ENCODE measurements at regions not wholly inside any gene's neighbourhood (a gene's known extent, or its start where the extent isn't known, plus 50 kb on each side); places are given as distances from the start of the nearest gene placed in this dataset.

DNA sequence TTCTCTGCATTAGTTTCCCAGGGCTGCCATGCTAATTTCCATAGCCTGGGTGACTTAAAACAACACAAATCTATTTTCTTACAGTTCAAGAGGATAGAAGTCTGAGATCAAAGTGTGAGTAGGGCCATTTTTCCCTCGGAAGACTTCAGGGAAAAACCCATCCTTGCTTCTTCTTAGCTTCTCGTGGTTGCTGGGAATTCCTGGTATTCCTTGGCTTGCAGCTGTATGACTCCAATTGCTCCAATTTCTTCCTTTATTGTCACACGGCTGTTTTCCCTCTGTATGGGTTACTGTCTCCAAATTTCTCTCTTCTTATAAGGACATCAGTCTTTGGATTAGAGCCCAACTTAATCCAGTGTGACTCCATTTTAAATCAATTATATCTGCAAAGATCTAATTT lies 128.4 kb upstream of the JAG1 start:
- intact Hi-C loops (cut with micrococcal nuclease; ENCODE audit: unreplicated experiment) = loop anchor here (10.0 kb wide), 1 partner anchor 57 kb away; no protein-coding TSS in a partner anchor
- Histone ChIP-seq H3K4me3 (no peak overlapping the region), H4K20me1 (ENCODE audit: insufficient read depth) (no peaks in the 10 kb centered on the region), H3K4me2 (no peak overlapping the region), H3K36me3 (ENCODE audit: low read depth) (no peaks in the 10 kb centered on the region), H3F3A (ENCODE audit: insufficient read depth, low read depth) (no peaks in the 10 kb centered on the region), H3K9me3 (ENCODE audit: insufficient read depth, low read depth) (no peaks in the 10 kb centered on the region), H3K9me2 (ENCODE audit: insufficient read depth) (no peaks in the 10 kb centered on the region), H3K79me2 (ENCODE audit: low read depth) (no peaks in the 10 kb centered on the region), H3K27me3 (ENCODE audit: insufficient read depth, low read depth) (no peaks in the 10 kb centered on the region), H2AFZ (no peak overlapping the region), H3K27ac (no peak overlapping the region), H3K4me1 (replicated peaks; ENCODE audit: insufficient read depth) (no peaks in the 10 kb centered on the region)
- ChIA-PET POLR2A (ENCODE audit: unreplicated experiment) (no interaction called here), CTCF (no interaction called here)
- DNase-seq = no peak
- no TSS peak for BruUV-seq (replicated peaks)
- no peak for TF ChIP-seq CTCF (conservative IDR thresholded peaks at IDR 0.05)
- no peak for TF ChIP-seq EZH2 (IDR thresholded peaks at IDR 0.05; ENCODE audit: low read depth)

DNA sequence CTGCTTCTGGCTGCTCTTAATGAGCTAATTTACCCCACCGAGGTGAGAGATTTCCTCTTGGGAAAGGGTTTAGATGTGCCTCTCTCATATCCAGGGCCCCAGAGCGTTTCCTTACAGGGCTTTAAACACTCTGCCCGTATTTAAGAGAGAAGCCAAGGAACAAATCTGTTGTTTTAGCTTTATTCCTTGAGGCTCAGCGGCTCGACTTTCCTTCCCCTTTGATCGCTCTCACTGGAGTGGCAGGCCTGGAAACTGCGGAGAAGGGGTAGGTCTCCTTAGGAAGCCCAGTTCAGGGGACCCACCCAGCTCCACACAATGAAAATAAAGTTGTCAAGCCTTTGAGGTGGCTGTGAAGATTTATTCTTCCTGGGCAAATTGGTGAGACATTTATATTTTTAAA lies 132.0 kb upstream of the JAG1 start:
- Histone ChIP-seq H4K20me1 (ENCODE audit: insufficient read depth) (no peaks in the 10 kb centered on the region), H2AFZ (no peak overlapping the region), H3F3A (ENCODE audit: insufficient read depth, low read depth) (no peaks in the 10 kb centered on the region), H3K4me1 (replicated peaks; ENCODE audit: insufficient read depth) (no peaks in the 10 kb centered on the region), H3K4me3 (no peak overlapping the region), H3K9me2 (ENCODE audit: insufficient read depth) (no peaks in the 10 kb centered on the region), H3K9me3 (ENCODE audit: insufficient read depth, low read depth) (no peaks in the 10 kb centered on the region), H3K79me2 (ENCODE audit: low read depth) (no peaks in the 10 kb centered on the region), H3K36me3 (ENCODE audit: low read depth) (no peaks in the 10 kb centered on the region), H3K27me3 (ENCODE audit: insufficient read depth, low read depth) (no peaks in the 10 kb centered on the region), H3K4me2 (no peak overlapping the region), H3K27ac (no peak overlapping the region)
- DNase-seq = no peak
- POLR2A ChIA-PET (ENCODE audit: unreplicated experiment) = no interaction called here
- intact Hi-C loops (cut with micrococcal nuclease; ENCODE audit: unreplicated experiment) = loop anchor here (10.0 kb wide), 1 partner anchor 61 kb away; no protein-coding TSS in a partner anchor
- TF ChIP-seq CTCF (conservative IDR thresholded peaks at IDR 0.05) = no peak
- no peak for TF ChIP-seq EZH2 (IDR thresholded peaks at IDR 0.05; ENCODE audit: low read depth)
- BruUV-seq (replicated peaks) = no TSS peak
- CTCF ChIA-PET = no interaction called here

DNA sequence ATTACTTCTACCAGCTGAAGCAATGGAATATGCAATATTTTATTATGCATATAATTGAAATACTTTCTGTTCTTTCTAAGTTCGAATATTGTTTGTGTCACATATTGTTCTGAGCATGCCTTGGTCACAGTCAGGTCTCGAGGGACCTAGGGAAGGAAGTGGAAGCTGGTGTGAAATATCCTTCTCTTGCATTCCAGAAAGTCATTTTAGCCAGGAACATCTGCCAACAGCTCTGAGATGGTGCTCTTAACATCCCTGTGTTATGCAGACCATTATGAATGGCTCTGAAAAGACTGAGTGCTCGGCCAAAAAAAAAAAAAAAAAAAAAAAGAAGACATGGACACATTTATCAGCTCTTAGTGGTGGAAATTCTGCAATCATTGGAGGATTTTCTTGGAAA lies 132.7 kb upstream of the JAG1 start:
- Histone ChIP-seq H4K20me1 (ENCODE audit: insufficient read depth) (no peaks in the 10 kb centered on the region), H3K4me2 (no peak overlapping the region), H3K27me3 (ENCODE audit: insufficient read depth, low read depth) (no peaks in the 10 kb centered on the region), H3F3A (ENCODE audit: insufficient read depth, low read depth) (no peaks in the 10 kb centered on the region), H3K4me1 (replicated peaks; ENCODE audit: insufficient read depth) (no peaks in the 10 kb centered on the region), H3K9me2 (ENCODE audit: insufficient read depth) (no peaks in the 10 kb centered on the region), H3K27ac (no peak overlapping the region), H3K79me2 (ENCODE audit: low read depth) (no peaks in the 10 kb centered on the region), H3K9me3 (ENCODE audit: insufficient read depth, low read depth) (no peaks in the 10 kb centered on the region), H3K36me3 (ENCODE audit: low read depth) (no peaks in the 10 kb centered on the region), H2AFZ (no peak overlapping the region), H3K4me3 (no peak overlapping the region)
- DNase-seq = no peak
- intact Hi-C loops (cut with micrococcal nuclease; ENCODE audit: unreplicated experiment) = loop anchor here (10.0 kb wide), 1 partner anchor 62 kb away; no protein-coding TSS in a partner anchor
- no peak for TF ChIP-seq EZH2 (IDR thresholded peaks at IDR 0.05; ENCODE audit: low read depth)
- no peak for TF ChIP-seq CTCF (conservative IDR thresholded peaks at IDR 0.05)
- ChIA-PET CTCF (no interaction called here), POLR2A (ENCODE audit: unreplicated experiment) (no interaction called here)
- no TSS peak for BruUV-seq (replicated peaks)
